ENCODE measurements at regions not wholly inside any gene's neighbourhood (a gene's known extent, or its start where the extent isn't known, plus 50 kb on each side); places are given as distances from the start of the nearest gene placed in this dataset.

GRCh38 chr2:138324068-138324771 is 177.3 kb upstream of the SPOPL start:
- no peak for TF ChIP-seq POLR2AphosphoS5 (IDR thresholded peaks at IDR 0.05; ENCODE audit: low read depth)
- no peak for TF ChIP-seq CTCF (IDR thresholded peaks at IDR 0.05; ENCODE audit: insufficient read depth, low read length)
- no peak for TF ChIP-seq REST (IDR thresholded peaks at IDR 0.05; ENCODE audit: insufficient replicate concordance, low read depth)
- no peak for TF ChIP-seq GABPA (IDR thresholded peaks at IDR 0.05; ENCODE audit: low read depth)
- no peak for TF ChIP-seq SPI1 (IDR thresholded peaks at IDR 0.05; ENCODE audit: borderline replicate concordance, low read depth)

Measured in HL-60 (cell line).